ENCODE measurements at regions not wholly inside any gene's neighbourhood (a gene's known extent, or its start where the extent isn't known, plus 50 kb on each side); places are given as distances from the start of the nearest gene placed in this dataset.

DNA sequence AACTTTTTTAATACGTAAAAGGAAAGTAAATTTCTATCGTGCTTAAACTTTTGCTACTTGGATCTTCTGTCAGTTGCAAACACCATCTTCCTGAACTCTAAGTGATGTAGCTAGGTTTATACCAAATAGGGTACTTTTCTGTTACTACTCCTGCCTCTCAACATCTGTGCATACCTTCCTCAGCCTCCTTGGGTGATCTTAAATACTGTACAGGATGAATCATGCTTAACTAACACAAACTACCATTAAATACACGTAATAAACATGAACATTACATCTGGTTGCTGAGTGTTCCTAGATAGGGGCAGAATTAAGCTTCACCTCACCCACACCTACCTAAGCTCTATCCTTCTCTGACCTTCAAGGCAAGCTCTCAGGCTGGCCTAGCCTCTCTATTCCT, 398.0 kb downstream of the TXNL1 start:
- H3K4me3 ChIP-seq = no peak overlapping the region
- H3K27me3 ChIP-seq (ENCODE audit: control insufficient read depth in 2 of 2, insufficient read depth in 2 of 2, low read length in 2 of 2) = no peaks in the 10 kb centered on the region
- FAIRE-seq (no peak), ATAC-seq (no peak), DNase-seq (ENCODE audit: extremely low read depth in 1 of 4, low spot score in 3 of 4) (no peak)
- intact Hi-C loops (cut with micrococcal nuclease) = no loop called here
- H4K20me1 ChIP-seq (replicated peaks; ENCODE audit: control insufficient read depth, insufficient read depth, low read length) = no peaks in the 10 kb centered on the region
- H2AFZ ChIP-seq (ENCODE audit: low read depth, low read length) = no peak overlapping the region
- 0% methylated on average over 3 of the region's 3 CpGs for WGBS (ENCODE audit: insufficient coverage, low coverage, missing lambda C conversion rate)
- no peaks in the 10 kb centered on the region for H3K4me1 ChIP-seq (replicated peaks in 1 of 2; ENCODE audit: control insufficient read depth in 2 of 2, insufficient read depth in 2 of 2, low read length in 2 of 2)
- ChIA-PET CTCF (ENCODE audit: low intra/inter-chr PET ratio) (no interaction called here), POLR2A (no interaction called here)
- no peaks in the 10 kb centered on the region for H3K9me3 ChIP-seq (replicated peaks; ENCODE audit: control insufficient read depth, insufficient read depth, low read depth, low read length)
- no TSS peak for BruUV-seq (replicated peaks)
- H3K79me2 ChIP-seq (ENCODE audit: control insufficient read depth, insufficient read depth, low read length) = no peaks in the 10 kb centered on the region
- no peak overlapping the region for H3K4me2 ChIP-seq (ENCODE audit: insufficient read depth, low read length)
- in situ Hi-C loops (cut with MboI) = no loop called here
- H3K36me3 ChIP-seq (ENCODE audit: control insufficient read depth, insufficient read depth, low read length) = no peaks in the 10 kb centered on the region
- no peaks in the 10 kb centered on the region for H3K9me1 ChIP-seq (ENCODE audit: control insufficient read depth, insufficient read depth, low read length)
- H3K9ac ChIP-seq (ENCODE audit: insufficient read depth in 1 of 2, low read depth in 2 of 2, low read length in 2 of 2) = no peak overlapping the region
- H3K27ac ChIP-seq (ENCODE audit: extremely low read depth, low read depth, low read length) = no peak overlapping the region
- TF ChIP-seq ZNF274 (IDR thresholded peaks at IDR 0.05; ENCODE audit: borderline replicate concordance, low read depth, low read length) (no peak), POLR3A (IDR thresholded peaks at IDR 0.05; ENCODE audit: borderline replicate concordance, extremely low read depth, insufficient read depth, insufficient read length) (no peak), KLF10 (CRISPR knock-in tag; IDR thresholded peaks at IDR 0.05) (no peak), ZNF644 (tag; IDR thresholded peaks at IDR 0.05; ENCODE audit: low read depth) (no peak), BDP1 (IDR thresholded peaks at IDR 0.05; ENCODE audit: insufficient read depth, insufficient read length) (no peak)
- TF ChIP-seq, protein P1, sequence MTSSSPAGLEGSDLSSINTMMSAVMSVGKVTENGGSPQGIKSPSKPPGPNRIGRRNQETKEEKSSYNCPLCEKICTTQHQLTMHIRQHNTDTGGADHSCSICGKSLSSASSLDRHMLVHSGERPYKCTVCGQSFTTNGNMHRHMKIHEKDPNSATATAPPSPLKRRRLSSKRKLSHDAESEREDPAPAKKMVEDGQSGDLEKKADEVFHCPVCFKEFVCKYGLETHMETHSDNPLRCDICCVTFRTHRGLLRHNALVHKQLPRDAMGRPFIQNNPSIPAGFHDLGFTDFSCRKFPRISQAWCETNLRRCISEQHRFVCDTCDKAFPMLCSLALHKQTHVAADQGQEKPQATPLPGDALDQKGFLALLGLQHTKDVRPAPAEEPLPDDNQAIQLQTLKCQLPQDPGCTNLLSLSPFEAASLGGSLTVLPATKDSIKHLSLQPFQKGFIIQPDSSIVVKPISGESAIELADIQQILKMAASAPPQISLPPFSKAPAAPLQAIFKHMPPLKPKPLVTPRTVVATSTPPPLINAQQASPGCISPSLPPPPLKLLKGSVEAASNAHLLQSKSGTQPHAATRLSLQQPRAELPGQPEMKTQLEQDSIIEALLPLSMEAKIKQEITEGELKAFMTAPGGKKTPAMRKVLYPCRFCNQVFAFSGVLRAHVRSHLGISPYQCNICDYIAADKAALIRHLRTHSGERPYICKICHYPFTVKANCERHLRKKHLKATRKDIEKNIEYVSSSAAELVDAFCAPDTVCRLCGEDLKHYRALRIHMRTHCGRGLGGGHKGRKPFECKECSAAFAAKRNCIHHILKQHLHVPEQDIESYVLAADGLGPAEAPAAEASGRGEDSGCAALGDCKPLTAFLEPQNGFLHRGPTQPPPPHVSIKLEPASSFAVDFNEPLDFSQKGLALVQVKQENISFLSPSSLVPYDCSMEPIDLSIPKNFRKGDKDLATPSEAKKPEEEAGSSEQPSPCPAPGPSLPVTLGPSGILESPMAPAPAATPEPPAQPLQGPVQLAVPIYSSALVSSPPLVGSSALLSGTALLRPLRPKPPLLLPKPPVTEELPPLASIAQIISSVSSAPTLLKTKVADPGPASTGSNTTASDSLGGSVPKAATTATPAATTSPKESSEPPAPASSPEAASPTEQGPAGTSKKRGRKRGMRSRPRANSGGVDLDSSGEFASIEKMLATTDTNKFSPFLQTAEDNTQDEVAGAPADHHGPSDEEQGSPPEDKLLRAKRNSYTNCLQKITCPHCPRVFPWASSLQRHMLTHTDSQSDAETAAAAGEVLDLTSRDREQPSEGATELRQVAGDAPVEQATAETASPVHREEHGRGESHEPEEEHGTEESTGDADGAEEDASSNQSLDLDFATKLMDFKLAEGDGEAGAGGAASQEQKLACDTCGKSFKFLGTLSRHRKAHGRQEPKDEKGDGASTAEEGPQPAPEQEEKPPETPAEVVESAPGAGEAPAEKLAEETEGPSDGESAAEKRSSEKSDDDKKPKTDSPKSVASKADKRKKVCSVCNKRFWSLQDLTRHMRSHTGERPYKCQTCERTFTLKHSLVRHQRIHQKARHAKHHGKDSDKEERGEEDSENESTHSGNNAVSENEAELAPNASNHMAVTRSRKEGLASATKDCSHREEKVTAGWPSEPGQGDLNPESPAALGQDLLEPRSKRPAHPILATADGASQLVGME (CRISPR knock-in tag; IDR thresholded peaks at IDR 0.05) = no peak
- TF ChIP-seq, protein P2, sequence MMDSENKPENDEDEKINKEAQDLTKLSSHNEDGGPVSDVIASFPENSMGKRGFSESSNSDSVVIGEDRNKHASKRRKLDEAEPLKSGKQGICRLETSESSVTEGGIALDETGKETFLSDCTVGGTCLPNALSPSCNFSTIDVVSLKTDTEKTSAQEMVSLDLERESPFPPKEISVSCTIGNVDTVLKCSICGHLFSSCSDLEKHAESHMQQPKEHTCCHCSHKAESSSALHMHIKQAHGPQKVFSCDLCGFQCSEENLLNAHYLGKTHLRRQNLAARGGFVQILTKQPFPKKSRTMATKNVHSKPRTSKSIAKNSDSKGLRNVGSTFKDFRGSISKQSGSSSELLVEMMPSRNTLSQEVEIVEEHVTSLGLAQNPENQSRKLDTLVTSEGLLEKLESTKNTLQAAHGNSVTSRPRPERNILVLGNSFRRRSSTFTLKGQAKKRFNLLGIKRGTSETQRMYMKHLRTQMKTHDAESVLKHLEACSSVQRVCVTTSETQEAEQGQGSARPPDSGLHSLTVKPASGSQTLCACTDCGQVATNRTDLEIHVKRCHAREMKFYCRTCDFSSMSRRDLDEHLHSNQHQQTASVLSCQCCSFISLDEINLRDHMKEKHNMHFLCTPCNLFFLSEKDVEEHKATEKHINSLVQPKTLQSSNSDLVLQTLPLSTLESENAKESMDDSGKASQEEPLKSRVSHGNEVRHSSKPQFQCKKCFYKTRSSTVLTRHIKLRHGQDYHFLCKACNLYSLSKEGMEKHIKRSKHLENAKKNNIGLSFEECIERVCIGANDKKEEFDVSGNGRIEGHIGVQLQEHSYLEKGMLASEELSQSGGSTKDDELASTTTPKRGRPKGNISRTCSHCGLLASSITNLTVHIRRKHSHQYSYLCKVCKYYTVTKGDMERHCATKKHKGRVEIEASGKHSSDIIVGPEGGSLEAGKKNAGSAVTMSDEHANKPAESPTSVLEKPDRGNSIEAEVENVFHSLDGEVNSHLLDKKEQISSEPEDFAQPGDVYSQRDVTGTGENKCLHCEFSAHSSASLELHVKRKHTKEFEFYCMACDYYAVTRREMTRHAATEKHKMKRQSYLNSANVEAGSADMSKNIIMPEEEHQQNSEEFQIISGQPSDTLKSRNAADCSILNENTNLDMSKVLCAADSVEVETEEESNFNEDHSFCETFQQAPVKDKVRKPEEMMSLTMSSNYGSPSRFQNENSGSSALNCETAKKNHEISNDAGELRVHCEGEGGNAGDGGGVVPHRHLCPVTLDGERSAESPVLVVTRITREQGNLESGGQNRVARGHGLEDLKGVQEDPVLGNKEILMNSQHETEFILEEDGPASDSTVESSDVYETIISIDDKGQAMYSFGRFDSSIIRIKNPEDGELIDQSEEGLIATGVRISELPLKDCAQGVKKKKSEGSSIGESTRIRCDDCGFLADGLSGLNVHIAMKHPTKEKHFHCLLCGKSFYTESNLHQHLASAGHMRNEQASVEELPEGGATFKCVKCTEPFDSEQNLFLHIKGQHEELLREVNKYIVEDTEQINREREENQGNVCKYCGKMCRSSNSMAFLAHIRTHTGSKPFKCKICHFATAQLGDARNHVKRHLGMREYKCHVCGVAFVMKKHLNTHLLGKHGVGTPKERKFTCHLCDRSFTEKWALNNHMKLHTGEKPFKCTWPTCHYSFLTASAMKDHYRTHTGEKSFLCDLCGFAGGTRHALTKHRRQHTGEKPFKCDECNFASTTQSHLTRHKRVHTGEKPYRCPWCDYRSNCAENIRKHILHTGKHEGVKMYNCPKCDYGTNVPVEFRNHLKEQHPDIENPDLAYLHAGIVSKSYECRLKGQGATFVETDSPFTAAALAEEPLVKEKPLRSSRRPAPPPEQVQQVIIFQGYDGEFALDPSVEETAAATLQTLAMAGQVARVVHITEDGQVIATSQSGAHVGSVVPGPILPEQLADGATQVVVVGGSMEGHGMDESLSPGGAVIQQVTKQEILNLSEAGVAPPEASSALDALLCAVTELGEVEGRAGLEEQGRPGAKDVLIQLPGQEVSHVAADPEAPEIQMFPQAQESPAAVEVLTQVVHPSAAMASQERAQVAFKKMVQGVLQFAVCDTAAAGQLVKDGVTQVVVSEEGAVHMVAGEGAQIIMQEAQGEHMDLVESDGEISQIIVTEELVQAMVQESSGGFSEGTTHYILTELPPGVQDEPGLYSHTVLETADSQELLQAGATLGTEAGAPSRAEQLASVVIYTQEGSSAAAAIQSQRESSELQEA (IDR thresholded peaks at IDR 0.05; ENCODE audit: low read depth) = no peak
